ENCODE measurements at regions not wholly inside any gene's neighbourhood (a gene's known extent, or its start where the extent isn't known, plus 50 kb on each side); places are given as distances from the start of the nearest gene placed in this dataset.

DNA sequence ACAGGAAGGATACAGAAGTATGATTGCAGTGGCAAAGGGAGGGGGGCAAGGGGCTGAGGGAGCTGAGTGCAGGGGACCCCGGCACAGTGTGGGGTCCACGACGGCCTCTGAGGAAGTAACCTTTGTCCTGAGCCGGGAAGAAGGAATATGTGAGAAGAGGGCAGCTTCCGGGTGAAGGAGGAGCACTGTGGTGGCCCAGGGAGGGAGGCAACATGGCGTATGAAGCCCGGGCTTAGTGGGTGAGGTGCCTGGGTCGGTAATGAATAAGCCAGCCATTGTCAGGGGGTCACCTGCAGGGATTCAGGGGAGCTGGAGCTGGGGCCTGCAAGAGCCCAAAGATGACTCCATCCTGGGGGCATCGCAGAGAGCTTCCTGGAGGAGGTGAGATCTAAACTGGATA, 200.4 kb downstream of the FOXD2 start:
- TF ChIP-seq, protein P1, sequence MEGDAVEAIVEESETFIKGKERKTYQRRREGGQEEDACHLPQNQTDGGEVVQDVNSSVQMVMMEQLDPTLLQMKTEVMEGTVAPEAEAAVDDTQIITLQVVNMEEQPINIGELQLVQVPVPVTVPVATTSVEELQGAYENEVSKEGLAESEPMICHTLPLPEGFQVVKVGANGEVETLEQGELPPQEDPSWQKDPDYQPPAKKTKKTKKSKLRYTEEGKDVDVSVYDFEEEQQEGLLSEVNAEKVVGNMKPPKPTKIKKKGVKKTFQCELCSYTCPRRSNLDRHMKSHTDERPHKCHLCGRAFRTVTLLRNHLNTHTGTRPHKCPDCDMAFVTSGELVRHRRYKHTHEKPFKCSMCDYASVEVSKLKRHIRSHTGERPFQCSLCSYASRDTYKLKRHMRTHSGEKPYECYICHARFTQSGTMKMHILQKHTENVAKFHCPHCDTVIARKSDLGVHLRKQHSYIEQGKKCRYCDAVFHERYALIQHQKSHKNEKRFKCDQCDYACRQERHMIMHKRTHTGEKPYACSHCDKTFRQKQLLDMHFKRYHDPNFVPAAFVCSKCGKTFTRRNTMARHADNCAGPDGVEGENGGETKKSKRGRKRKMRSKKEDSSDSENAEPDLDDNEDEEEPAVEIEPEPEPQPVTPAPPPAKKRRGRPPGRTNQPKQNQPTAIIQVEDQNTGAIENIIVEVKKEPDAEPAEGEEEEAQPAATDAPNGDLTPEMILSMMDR (conservative IDR thresholded peaks at IDR 0.05) = no peak
- TF ChIP-seq ZFX (IDR thresholded peaks at IDR 0.05) = no peak
